ENCODE measurements at regions not wholly inside any gene's neighbourhood (a gene's known extent, or its start where the extent isn't known, plus 50 kb on each side); places are given as distances from the start of the nearest gene placed in this dataset.

DNA sequence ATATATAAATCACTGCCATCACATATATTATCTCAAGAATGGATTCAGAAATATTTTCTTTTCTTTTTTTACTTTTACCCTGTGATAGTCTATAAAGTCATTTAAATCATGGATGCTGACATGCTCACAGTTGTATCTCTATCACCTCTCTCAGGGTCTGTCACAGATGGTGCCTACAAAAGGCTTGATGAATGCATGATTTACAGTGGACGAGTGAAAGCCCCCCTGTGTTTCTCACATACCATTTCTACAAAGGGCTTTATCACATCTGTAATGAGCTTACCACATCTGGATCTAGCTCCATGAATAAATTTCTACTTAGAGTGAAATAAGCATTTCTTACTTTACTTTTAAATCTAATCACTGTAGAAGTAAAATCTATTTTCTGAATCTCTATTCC is 121.4 kb upstream of the CARD18 start:
- POLR2A ChIA-PET = no interaction called here
- Histone ChIP-seq H3K27me3 (ENCODE audit: control insufficient read depth, insufficient read depth, low read length) (no peaks in the 10 kb centered on the region), H3K36me3 (ENCODE audit: control insufficient read depth, insufficient read depth, low read length) (no peaks in the 10 kb centered on the region), H3K4me3 (ENCODE audit: low read depth, low read length) (no peak overlapping the region)
- TF ChIP-seq, protein P1, sequence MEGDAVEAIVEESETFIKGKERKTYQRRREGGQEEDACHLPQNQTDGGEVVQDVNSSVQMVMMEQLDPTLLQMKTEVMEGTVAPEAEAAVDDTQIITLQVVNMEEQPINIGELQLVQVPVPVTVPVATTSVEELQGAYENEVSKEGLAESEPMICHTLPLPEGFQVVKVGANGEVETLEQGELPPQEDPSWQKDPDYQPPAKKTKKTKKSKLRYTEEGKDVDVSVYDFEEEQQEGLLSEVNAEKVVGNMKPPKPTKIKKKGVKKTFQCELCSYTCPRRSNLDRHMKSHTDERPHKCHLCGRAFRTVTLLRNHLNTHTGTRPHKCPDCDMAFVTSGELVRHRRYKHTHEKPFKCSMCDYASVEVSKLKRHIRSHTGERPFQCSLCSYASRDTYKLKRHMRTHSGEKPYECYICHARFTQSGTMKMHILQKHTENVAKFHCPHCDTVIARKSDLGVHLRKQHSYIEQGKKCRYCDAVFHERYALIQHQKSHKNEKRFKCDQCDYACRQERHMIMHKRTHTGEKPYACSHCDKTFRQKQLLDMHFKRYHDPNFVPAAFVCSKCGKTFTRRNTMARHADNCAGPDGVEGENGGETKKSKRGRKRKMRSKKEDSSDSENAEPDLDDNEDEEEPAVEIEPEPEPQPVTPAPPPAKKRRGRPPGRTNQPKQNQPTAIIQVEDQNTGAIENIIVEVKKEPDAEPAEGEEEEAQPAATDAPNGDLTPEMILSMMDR (IDR thresholded peaks at IDR 0.05; ENCODE audit: insufficient read depth, low read depth, low read length) = no peak
- CTCF ChIA-PET = no interaction called here
- DNase-seq (ENCODE audit: low read depth) = no peak

DNA sequence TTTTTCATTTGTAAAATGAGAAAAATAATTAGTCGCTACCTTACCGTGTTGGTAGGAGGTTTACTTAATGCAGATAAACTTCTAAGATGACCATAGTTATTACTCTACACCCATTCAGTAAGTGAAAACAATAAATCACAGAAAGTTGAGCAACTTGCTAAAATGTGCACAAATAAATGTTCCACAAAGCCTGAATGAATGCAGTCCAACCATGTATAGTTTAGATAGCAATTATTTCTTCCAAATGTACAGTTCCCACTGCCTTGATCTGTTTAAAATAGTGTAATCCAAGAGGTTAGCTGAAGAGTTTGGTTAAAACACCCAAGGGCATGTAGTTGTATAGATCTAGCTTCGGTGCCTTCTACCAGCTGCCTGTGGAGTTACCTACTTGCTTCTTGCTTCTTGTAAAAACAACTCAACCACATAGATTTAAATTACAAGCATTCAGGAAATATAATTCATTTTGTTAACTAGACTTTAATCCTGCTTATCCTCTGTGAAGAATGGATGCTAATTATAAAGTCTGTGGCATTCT is 106.3 kb upstream of the CARD18 start:
- Histone ChIP-seq H3K36me3 (ENCODE audit: control insufficient read depth, insufficient read depth, low read length) (no peaks in the 10 kb centered on the region), H3K27me3 (ENCODE audit: control insufficient read depth, insufficient read depth, low read length) (no peaks in the 10 kb centered on the region), H3K4me3 (ENCODE audit: low read depth, low read length) (no peak overlapping the region)
- ChIA-PET CTCF (no interaction called here), POLR2A (no interaction called here)
- DNase-seq (ENCODE audit: low read depth) = no peak
- TF ChIP-seq, protein P1 (IDR thresholded peaks at IDR 0.05; ENCODE audit: insufficient read depth, low read depth, low read length) = no peak

DNA sequence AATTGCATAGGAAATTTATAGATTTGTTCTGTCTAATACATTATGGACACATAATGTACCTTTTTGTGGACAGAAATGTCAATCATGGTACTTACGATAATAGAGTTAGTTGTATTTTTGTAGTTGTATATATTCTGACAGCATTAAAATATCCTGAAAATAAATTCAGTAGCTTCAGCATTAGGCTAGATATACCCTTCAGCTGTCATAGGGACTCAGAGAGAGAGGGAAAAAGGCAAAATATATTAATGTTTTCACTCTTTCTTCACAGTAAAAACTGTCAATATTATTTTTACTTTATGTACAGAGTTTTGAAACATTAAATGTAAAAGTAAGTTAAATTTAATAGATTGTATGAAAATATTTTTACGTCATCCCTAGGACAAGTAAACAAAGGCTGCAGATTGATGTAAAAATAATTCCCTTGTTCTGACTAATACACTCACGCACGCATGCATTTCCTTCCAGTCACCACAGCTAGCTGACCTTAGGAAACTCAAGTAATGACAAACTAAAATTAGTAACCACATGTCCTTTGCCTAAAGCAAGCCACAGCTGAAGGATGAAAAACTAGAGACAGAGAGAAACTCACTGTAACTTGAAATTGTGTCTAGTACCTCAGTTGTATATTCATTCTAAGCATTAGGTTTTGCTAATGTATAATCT is 104.7 kb upstream of the CARD18 start:
- Histone ChIP-seq H3K36me3 (ENCODE audit: control insufficient read depth, insufficient read depth, low read length) (no peaks in the 10 kb centered on the region), H3K4me3 (ENCODE audit: low read depth, low read length) (no peak overlapping the region), H3K27me3 (ENCODE audit: control insufficient read depth, insufficient read depth, low read length) (no peaks in the 10 kb centered on the region)
- POLR2A ChIA-PET = no interaction called here
- CTCF ChIA-PET = interaction anchor here (0.7 to 1.6 kb wide), 2 partner anchors 14 to 16 kb away, joined by 3 read pairs; no protein-coding TSS in a partner anchor
- peak; percentile 92 for DNase-seq (ENCODE audit: low read depth)
- TF ChIP-seq, protein P1 (IDR thresholded peaks at IDR 0.05; ENCODE audit: insufficient read depth, low read depth, low read length) = no peak

DNA sequence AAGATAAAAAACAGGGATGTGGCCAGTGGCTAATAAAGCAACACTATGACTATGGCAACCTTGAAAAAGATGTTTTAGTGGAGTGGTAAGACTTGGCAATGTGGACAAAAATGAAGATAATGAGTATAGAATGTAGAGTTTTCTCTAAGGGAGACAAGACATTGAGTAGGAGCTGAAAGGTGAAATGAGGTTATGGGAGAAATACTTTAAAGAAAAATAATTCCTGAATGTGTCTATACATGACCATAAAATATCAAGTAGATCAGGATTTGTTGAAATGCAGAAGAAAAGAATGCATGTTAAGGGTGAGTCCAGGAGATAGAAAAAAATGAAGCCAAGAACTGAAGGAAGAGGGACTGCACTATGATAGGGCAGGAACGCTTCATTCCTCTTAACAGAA is 101.6 kb upstream of the CARD18 start:
- ChIA-PET CTCF (no interaction called here), POLR2A (no interaction called here)
- no peaks in the 10 kb centered on the region for H3K27me3 ChIP-seq (ENCODE audit: control insufficient read depth, insufficient read depth, low read length)
- DNase-seq (ENCODE audit: low read depth) = no peak
- H3K36me3 ChIP-seq (ENCODE audit: control insufficient read depth, insufficient read depth, low read length) = no peaks in the 10 kb centered on the region
- TF ChIP-seq, protein P1 (IDR thresholded peaks at IDR 0.05; ENCODE audit: insufficient read depth, low read depth, low read length) = no peak
- H3K4me3 ChIP-seq (ENCODE audit: low read depth, low read length) = no peak overlapping the region

DNA sequence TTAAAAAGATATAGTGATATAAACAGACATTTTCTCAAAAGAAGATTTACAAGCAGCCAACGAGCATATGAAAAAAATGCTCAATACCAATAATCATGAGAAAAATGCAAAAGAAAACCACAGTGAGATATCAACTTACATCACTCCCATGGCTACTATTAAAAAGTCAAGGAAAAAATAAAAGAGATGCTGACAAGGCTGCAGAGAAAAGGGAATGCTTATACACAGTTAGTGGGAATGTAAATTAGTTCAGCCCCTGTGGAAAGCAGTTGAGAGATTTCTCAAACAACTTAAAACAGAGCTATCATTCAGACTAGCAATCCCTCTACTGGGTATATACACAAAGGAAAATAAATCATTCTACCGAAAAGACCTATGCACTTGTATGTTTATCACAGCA is 97.1 kb upstream of the CARD18 start:
- CTCF ChIA-PET = interaction anchor here (1.3 kb wide), 1 partner anchor 104 kb away, joined by 3 read pairs; no protein-coding TSS in a partner anchor
- H3K27me3 ChIP-seq (ENCODE audit: control insufficient read depth, insufficient read depth, low read length) = no peaks in the 10 kb centered on the region
- TF ChIP-seq, protein P1 (IDR thresholded peaks at IDR 0.05; ENCODE audit: insufficient read depth, low read depth, low read length) = no peak
- no peaks in the 10 kb centered on the region for H3K36me3 ChIP-seq (ENCODE audit: control insufficient read depth, insufficient read depth, low read length)
- H3K4me3 ChIP-seq (ENCODE audit: low read depth, low read length) = no peak overlapping the region
- peak; percentile 78 for DNase-seq (ENCODE audit: low read depth)
- POLR2A ChIA-PET = no interaction called here

Data from BJ (cell line).